ENCODE measurements at regions not wholly inside any gene's neighbourhood (a gene's known extent, or its start where the extent isn't known, plus 50 kb on each side); places are given as distances from the start of the nearest gene placed in this dataset.
"Not testable (repeated sequence)": the region's sequence is repeated elsewhere in the genome, so short reads cannot be mapped to it uniquely, and the experiment has no call there.

DNA sequence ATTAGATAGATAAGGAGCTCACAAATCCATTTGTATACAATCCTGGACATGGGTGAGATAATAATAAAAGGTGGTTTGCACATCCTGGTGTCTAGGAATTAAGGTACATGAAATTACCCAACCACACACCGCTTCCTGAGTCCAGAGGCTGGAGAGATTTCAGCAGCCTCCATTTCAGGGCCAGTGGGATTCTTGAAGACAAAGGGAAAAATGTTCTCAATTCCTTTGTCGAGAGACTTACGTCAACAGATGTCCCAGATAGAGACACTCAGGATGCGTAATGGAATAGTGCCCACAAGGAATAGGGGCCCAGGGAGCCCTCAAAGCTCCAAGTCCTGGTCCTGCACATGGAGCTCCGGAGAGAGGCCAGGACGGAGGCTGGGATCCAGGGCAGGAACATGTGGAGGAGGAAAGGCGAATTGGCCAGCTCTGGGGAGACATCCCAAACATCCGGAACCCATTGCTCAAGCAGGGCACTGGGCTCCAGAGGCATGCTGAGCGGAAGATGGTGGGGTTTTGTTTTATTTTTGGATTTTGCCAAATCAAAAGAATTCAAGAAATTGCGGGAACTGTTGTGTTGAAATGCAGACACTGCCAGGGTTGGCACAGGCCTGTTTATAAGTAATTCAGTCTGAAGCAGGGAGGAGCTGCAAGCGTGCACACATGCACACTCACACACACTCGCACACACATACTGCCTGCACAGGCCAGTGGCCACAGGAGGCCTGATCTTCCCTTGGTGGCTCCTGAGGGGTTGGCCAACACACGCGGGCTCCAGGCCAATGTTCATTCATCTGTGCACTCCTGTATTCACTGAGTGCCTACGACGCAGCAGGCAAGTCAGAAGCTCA is 97.2 kb downstream of the NOG start:
- no peak for DNase-seq

DNA sequence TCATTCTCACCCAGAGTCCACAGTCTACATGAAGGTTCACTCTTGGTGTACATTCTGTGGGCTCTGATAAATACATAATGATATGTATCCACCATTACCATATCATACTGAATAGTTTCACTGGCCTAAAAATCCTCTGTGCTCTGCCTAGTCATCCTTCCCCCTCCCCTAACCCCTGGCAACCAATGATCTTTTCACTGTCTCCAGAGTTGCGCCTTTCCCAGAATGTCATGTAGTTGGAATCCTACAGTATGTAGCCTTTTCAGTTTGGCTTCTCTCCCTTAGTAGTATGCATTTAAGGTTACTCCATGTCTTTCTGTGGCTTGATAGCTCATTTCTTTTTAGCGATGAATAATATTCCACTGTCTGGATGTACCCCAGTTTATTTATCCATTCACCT is 101.3 kb downstream of the NOG start:
- DNase-seq: no peak

DNA sequence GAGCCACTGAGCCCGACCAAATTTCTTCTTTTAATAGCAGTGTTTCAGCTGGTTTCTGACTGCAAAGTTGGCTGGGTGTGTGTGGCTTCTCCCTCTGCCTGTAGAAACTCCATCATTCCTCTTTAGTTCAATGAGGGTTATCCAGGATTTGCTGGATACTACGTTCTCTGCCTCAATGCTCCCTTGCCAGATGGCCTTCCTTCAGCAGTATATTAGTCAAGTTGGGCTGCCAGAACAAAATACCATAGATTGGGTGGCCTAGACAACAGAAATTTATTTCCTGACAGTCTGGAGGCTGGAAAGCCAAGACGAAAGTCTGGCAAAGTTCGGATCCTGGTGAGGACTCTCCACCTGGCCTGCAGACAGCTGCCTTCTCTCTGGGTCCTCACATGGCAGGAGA is 103.7 kb downstream of the NOG start:
- DNase-seq: no peak

DNA sequence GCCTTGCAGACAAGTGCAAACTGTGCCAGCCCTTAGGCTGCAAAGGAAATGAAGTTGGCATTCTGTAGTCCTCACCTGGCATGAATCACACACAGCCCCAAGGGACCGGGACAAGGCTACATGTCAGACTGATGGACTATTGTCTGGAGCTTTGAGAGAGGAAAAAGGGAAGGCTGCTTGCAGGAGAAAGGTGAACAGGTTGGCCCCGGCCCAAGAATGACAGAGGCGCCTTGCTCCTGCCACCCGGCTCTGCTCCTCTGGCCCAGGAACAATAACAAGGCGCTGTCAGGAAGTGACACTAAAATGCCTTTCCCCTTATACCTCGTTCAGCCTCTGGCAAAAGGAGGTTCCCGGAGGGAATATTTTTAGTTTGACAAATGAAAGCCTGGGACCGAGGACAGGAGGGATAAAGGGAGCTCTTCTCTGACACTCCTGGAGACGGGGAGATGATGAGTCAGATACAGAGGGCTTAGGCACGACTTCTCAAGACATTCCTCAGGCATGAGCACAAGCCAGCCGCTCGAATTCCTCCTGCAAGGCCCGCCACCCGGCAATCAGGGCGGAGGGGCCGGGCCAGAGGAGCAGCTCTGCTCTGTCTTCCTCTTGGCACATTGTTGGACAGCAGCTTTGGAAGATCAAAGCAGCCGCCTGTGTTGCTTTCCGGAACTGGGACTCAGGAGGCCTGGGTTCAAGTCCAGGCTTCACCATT is 105.8 kb downstream of the NOG start:
- DNase-seq: no peak

DNA sequence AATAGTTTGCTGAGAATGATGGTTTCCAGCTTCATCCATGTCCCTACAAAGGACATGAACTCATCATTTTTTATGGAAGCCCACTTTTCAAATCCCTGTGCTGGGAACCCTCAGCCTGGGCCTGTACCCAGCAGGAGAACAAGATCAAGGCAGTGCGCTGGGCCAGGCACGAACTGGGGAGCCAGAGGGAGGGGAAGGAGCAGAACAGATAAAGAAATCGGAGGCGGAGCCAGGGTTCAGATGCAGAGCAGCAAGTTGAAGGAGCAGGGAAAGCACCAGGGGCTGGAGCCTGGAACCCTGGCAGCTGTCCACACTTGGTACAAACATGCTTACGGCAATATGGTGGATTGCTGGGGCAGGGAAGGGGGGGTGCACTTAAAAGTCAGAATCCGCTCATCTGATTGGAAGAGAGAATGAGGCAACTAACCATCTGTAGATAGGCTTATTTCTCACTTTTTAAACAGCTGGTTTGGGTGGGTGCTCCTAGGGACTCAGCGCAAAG is 107.5 kb downstream of the NOG start:
- DNase-seq: no peak

DNA sequence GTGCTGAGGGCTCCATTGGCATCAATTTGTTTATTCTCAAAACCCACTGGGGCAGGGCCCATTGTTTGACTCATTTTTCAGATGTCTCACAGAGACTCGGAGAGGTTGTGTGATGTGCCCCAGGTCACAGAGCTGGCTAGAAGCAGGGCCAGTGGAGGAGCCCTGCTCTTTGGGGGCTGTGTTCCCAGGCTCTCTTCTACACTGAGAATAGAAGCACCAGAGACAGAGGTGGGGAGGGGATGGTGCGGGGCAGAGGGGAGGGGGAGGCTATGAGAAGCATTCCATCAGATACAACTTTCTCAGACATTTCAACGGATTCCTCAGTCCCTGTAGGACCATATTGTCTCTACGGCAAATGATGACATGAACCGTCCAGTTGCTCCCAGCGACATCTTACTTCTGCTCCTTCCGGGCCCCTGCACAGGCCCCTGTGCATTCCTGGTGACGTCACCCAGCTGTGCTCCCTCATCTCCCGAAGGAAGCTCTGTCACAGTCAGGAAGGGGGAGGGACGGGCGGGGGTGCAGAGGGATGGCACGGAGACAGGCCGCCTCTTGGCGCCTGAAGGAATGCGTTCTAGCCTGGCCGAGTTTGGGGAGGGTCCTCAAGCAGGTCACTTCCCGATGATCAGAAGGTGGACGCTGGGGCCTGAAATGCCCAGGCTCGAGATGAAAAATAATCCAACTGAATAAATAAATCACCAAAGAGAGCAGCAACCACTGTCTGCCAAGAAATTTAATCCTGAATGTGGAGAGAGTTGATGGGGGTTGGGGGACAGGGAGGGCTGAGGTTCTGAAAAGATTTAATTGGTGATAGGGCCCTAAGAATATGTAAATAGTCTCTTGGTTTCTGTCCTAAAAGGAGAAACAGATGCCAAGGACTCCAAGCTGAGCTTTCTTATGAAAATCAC is 114.1 kb downstream of the NOG start:
- DNase-seq: no peak

DNA sequence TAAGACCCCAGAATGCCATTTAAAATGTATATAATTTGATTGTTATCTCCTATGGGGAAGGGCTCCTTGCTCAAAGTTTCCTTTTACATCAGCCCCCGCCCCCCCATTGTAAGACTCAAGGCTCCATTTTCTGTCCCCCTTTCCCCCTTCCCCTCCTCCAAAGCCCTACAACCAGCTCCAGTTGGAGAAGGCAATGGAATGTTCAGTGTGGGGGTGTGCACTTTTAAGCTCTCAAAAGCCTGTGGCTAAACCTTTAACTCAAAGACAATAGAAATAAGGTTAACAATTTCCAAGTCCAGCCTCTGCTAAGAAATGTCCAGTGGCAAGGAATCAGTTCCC is 114.7 kb downstream of the NOG start:
- no peak for DNase-seq

DNA sequence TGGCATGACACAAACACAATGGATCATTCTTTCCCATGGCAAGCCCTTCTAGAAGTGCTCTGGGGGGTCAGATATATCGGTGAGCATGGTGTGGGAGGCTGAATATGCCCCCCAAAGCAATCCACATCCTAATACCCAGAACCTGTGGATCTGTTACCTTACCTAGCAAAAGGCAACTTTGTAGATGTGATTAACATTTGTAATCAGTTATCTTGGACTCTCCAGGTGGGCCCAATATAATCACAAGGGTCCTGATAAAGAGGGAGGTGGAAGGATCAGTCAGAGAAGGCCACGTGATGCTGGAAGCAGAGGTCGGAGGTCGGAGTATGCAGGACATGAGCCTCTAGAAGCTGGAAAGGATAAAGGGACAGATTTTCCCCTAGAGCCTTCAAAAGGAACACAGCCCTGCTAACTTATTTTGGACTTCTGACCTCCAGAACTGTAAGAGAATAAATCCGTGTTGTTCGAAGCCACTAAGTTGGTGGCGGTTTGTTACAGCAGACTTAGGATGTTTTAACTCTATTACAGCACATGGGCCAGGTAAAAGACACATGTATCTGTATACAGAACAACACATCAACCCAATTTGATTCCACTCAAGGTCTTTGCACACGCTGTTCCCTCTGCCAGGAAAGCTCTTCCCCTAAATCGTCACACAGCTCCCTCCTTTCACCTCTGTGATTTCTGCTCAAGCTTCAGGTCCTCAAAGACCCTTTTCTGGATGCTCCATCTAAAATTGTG is 115.3 kb downstream of the NOG start:
- no peak for DNase-seq

DNA sequence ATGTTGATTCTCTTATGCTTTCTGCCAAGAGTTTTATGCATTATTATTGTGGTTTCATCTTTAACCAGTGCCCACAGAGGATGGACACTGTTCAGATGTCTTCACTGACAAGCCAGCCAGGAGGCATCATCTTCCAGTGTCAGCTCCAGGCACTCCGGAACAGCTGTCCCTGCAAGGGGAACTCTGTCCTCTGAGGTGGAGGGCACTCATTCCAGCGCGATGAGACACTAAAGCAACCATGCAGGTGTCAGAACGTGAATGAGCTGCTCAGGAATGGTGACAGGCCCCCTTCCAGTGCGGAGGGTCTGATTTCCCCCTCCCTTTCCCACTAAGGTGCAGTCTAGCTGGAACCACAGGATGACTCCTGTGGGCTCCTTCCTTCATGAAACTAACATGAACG is 117.5 kb downstream of the NOG start:
- no peak for DNase-seq

DNA sequence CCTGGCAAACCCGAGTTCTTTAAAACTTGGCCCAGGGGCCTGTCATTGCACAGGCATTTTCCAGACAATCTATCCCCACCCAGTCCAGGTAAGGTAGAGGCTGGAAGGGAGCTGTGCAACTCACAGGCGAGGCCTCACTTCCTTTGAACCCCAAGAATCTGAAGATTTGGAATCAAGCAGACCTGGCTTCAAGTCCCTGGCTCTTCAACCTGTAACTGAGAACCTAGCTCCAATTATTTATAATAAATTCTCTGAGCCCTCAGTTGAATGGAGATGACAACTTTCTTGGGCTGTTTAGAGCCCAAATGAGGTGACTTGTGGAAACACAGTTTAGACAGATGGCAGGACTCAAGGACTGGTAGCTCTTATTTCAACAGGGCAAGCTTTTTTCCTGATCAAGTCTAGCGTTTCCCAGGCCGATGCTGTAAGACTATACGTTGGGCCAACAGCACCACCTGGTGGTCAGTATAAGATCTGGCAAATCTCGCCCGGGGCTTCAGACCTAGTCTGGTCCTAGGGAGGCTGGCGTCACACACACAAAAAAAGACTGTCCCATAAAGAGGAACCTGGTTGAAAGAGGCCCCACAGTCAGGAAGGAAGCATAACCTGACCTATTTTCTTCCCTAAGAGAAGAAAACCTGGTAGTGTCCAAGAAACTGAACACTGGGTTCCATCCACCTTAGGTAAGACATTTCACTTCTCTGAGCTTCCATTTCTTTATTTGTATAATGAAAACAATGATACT is 117.9 kb downstream of the C17orf67 start:
- DNase-seq: peak; percentile 68

DNA sequence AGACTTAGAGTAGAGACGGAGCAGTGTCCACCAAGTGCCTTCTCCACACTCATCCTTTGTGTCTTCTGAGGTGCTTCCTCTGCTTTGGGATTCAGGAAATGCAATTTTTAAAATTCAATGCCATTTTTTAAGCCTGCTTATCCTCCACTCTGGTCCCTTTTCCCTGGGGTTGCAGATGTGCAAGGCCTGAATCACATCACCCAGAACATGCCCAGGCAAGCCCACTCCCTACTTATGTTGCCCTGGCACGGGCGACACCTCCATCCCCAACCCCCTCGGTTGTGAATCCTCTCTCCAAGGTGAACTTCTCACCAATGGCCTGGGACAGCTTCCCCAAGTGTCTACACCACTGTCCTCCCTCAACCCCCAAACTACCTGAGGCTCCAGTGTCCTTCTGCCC is 116.2 kb downstream of the C17orf67 start:
- DNase-seq: no peak

DNA sequence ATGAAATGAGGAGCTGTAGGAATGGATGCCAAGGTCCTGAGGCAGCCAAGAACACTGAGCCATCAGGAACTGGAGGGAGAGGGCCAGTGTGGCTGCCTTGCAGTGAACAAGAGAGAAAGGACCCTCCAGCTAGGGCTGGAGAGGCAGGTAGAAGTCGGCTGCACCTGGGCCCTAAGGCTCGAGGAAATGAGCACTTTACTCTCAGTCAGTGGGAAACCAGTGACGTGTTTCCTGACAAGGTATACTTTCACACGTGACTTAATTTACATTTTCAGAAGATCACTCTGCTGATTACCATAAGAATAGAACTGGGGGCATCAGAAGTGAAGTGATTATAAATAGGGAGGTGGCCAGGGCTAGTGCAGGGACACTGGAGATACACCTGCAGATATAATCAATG is 115.2 kb downstream of the C17orf67 start:
- no peak for DNase-seq

DNA sequence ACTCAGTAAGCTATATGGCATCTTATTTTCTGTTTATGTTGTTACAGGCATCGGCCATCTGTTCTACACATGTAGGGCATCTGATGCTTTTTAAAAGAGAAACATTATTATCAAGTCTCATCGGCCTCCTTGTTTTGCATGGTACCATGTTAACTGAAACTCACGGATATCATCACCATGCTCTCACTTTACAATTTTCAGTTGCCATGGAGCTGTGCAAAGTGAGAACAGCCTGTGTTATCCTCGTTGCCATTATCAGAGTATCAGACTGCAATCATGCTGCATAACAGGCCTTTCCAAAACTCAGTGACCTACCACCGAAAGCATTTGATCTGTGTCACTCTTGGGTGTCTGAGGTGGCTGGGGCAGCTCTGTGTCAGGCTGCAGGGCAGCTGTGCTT is 110.3 kb downstream of the C17orf67 start:
- DNase-seq: no peak

DNA sequence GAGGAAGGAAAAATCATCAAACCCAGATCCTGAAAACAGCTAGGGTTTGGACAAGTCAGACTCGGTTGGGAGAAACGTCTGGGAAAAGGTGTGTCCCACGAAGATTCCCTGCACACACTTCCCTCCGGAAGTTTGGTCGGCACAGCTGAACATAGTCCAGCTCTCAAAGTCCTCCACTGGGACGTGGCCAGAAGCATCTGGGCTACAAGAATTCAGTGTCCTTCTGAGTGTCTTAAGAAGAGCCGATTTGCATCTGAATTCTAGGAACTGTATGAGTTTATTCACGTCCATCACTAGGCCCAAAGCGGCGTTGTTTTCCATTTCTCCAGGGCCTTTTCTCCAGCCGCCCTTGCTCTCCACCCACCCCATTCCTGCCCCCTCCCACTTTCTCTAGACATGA is 109.1 kb downstream of the C17orf67 start:
- no peak for DNase-seq

DNA sequence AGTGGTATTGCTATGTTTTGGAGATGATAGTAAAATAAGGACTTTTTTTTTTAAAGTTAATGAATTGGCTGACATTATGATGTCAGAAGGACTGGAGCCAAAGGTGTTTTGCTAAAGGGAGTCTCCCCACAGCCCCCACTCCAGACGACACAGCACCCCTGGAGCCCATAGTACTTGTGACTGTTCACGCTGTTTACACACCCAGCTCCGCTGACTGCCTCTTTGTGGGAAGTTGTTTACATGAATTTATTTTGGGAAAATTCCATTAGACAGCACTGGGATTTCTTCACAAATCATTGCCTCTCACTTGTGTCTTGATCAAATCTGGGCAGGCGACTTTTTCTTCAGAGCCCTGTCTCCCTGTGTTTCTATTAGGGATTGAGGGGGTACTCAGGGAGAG is 108.6 kb downstream of the C17orf67 start:
- DNase-seq: no peak

DNA sequence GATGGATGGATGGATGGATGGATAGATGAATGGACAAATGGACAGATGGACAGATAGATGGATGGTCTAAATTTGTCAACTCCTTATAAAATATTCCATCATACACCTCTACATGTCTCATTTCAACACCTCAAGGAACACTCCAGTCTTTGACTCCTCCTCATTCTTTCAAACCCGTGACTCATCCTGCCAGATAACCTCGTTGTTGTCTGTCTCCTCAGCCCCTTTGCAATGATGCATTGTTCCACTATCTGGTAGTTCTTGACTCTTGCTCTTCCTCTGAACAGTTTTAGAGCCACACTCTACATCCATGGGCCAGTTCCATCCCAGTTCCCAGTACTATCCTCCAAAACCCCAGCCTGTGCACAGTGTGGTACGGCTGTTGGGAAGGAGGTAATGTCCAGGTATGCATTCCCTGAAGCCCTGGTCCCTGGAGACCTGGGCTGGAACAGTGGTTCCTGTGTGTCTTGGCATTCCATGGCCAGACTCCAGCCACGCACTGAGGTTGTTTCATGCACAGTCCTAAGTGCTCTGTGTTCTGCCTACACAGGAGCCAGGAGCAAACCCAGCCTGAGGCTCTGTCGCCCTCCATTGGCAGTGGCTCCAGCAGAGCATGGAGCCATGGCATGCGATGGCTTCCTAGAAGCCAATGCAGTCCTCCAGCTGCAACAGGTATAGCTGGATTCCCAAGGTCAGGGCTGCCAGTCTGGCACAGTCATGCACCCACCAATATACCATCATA is 105.7 kb downstream of the C17orf67 start:
- no peak for DNase-seq

DNA sequence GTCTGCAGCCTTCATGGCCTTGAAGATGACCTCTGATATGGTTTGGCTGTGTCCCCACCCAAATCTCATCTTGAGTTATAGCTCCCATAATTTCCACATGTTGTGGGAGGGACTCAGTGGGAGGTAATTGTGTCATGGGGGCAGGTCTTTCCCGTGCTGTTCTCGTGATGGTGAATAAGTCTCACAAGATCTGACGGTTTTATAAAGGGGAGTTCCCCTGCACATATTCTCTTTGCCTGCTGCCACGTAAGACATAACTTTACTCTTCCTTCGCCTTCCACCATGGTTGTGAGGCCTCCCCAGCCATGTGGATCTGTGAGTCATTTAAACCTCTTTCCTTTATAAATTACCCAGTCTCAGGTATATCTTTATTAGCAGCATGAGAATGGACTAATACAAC is 102.6 kb downstream of the C17orf67 start:
- DNase-seq: not testable (repeated sequence)

DNA sequence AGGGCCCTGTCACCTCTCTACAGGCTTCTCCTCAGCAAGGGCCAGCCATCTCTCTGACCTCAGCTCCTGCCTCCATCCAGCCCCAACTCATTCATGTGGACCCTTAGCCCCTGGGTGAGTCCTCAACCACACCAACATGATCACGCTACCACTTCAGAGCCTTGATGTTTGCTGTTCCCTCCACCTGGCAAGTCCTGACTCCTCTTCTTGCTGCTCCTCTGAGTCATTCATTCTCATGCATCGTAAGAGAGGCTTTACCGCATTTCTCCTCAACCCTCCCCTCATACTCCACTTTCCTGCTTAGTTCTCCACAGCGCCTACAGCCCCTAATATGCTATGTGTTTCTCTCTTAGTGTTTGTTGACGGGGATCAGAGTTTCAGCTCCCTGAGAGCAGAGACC is 99.9 kb downstream of the C17orf67 start:
- no peak for DNase-seq

DNA sequence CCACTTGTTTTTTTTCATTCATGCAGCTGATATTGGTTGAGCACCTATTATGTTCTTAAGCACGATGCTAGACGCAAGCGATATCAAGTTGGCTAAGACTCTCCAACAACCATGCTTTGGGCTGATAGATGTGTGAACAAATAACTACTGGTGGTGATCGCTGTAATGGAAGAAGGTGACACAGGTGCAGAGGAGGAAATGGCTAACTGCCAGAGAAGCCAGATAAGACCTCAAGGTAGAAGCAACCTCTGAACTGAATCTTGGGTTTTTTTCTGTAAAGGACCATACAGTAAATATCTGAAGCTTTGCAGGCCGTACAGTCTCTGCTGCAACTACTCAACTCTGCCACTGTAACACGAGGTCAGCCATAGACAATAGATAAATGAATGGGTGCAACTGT is 97.9 kb downstream of the C17orf67 start:
- DNase-seq: no peak

DNA sequence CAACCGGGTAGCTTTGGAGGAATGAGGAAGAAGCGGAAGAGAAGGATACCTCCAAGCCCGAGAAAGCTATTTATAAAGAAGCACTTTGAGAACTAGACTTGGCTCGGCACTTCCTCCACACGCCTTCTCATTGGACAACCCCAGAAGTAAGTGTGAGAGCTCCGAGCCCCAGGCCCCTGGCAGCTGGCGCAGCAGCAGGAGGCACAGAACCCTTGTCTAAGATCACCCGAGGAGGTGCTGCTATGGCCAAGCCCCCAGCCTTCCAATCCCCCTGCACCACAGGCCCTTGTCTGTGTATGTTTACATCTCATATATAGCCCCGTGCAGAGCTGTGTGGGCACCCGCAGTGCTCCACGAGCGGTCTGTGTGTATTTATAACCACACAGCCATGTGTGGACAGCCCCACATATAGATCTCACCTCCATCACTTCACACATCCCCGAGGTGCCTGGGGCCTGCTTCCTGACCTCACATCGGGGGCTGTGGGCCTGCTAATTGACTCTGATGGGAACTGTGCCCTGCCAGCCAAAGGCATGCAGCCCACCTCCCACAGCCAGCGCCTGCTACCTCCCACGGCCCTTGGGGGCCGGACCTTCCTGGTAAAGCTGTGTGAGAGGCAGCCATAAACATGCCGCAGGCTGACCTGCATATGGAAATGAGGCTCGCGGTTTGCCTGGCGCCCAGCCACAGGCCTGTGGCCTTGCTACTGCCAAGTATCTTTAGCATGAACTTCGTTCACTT is 96.1 kb downstream of the C17orf67 start:
- DNase-seq: no peak
